ENCODE measurements at regions not wholly inside any gene's neighbourhood (a gene's known extent, or its start where the extent isn't known, plus 50 kb on each side); places are given as distances from the start of the nearest gene placed in this dataset.

GRCh38 chr7:49093218-49093617, 168.9 kb downstream of the CDC14C start:
- TF ChIP-seq, protein P1, sequence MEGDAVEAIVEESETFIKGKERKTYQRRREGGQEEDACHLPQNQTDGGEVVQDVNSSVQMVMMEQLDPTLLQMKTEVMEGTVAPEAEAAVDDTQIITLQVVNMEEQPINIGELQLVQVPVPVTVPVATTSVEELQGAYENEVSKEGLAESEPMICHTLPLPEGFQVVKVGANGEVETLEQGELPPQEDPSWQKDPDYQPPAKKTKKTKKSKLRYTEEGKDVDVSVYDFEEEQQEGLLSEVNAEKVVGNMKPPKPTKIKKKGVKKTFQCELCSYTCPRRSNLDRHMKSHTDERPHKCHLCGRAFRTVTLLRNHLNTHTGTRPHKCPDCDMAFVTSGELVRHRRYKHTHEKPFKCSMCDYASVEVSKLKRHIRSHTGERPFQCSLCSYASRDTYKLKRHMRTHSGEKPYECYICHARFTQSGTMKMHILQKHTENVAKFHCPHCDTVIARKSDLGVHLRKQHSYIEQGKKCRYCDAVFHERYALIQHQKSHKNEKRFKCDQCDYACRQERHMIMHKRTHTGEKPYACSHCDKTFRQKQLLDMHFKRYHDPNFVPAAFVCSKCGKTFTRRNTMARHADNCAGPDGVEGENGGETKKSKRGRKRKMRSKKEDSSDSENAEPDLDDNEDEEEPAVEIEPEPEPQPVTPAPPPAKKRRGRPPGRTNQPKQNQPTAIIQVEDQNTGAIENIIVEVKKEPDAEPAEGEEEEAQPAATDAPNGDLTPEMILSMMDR (IDR thresholded peaks at IDR 0.05 in 4 of 5, conservative IDR thresholded peaks at IDR 0.05 in 1 of 5) = no peak
- TF ChIP-seq POLR2A (IDR thresholded peaks at IDR 0.05) = no peak
